ENCODE measurements at regions not wholly inside any gene's neighbourhood (a gene's known extent, or its start where the extent isn't known, plus 50 kb on each side); places are given as distances from the start of the nearest gene placed in this dataset.

GRCh38 chr12:90333424-90333823, 621.6 kb downstream of the CCER1 start:
- no peak for TF ChIP-seq CTCF (IDR thresholded peaks at IDR 0.05; ENCODE audit: extremely low read depth in 1 of 2, insufficient read depth in 1 of 2, low read depth in 1 of 2, low read length in 2 of 2)
- TF ChIP-seq JUN (IDR thresholded peaks at IDR 0.05; ENCODE audit: borderline replicate concordance, insufficient read depth, insufficient read length, low read depth) = no peak
- TF ChIP-seq POLR2A (IDR thresholded peaks at IDR 0.05; ENCODE audit: low read depth, low read length) = no peak
